OCI-LY1 (cell line): ENCODE measurements at regions not wholly inside any gene's neighbourhood (a gene's known extent, or its start where the extent isn't known, plus 50 kb on each side); places are given as distances from the start of the nearest gene placed in this dataset.

ENCODE experiments used
- EZH2 ChIP-seq: fragments of 200-600 bp; sonication (generic), shearing (Covaris generic); IDR thresholded peaks from 2 replicates; pipeline ENCODE4 v1.8.0; 2017; ENCODE audit warnings: borderline replicate concordance, mixed run types, mild to moderate bottlenecking, antibody characterized with exemption, low read length, moderate library complexity, mixed read lengths
- TF ChIP-seq, protein P1 (sequence below): fragments of 200-600 bp; sonication (generic), shearing (Covaris generic); IDR thresholded peaks from 2 replicates; pipeline ENCODE4 v1.5.1; 2017; ENCODE audit warnings: mild to moderate bottlenecking, antibody characterized with exemption, low read length, moderate library complexity, mixed read lengths

DNA sequence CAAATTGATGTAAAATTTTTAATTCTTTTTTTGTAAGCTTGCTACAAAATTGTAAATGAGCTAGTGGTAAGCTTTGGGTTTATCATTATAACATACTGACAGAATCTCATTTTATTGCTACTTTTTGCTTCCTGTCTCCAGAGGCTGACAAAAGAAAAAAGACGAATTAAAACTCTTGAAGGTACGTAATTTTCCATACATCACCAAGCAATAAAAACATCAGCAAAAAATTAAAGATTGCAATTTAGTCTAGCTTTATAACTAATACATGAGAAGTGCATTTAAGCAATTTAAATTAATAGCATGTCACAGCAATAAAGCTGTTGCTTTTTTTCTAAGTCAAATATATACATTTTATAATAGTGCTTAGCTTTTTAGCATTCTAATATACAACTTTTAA lies 94.6 kb upstream of the SNTG2 start:
- TF ChIP-seq, protein P1, sequence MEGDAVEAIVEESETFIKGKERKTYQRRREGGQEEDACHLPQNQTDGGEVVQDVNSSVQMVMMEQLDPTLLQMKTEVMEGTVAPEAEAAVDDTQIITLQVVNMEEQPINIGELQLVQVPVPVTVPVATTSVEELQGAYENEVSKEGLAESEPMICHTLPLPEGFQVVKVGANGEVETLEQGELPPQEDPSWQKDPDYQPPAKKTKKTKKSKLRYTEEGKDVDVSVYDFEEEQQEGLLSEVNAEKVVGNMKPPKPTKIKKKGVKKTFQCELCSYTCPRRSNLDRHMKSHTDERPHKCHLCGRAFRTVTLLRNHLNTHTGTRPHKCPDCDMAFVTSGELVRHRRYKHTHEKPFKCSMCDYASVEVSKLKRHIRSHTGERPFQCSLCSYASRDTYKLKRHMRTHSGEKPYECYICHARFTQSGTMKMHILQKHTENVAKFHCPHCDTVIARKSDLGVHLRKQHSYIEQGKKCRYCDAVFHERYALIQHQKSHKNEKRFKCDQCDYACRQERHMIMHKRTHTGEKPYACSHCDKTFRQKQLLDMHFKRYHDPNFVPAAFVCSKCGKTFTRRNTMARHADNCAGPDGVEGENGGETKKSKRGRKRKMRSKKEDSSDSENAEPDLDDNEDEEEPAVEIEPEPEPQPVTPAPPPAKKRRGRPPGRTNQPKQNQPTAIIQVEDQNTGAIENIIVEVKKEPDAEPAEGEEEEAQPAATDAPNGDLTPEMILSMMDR, result no peak
- no peak for TF ChIP-seq EZH2
